Ovary (tissue), 7 donors: ENCODE measurements at regions not wholly inside any gene's neighbourhood (a gene's known extent, or its start where the extent isn't known, plus 50 kb on each side); places are given as distances from the start of the nearest gene placed in this dataset.

ENCODE experiments used
- DNase-seq, 5 donors: peaks; one replicate each; pipeline ENCODE4 v3.0.0-alpha.2; 2019 to 2020
- H3K27ac ChIP-seq, 2 donors: fragments of 200-600 bp; one replicate each; pipeline versions ENCODE4 v1.5.1 to v1.8.0; 2019 to 2022
- H3K27me3 ChIP-seq: fragments of 200-600 bp; one replicate; pipeline ENCODE4 v1.8.0; 2022
- H3K36me3 ChIP-seq: fragments of 200-600 bp; sonication (generic); one replicate; pipeline ENCODE4 v1.5.1; 2019
- H3K4me1 ChIP-seq: one replicate; pipeline ENCODE4 v1.8.1; 2013; ENCODE audit warnings: mild to moderate bottlenecking, moderate library complexity; ENCODE audit not compliant: insufficient read depth
- H3K4me3 ChIP-seq: fragments of 200-600 bp; sonication (generic); one replicate; pipeline ENCODE4 v1.5.1; 2017
- H3K9me3 ChIP-seq, 2 donors: fragments of 200-600 bp in 1 of 2; sonication (generic) in 1 of 2; one replicate each; pipeline versions ENCODE4 v1.5.1 to v1.8.1; 2013 to 2019; ENCODE audit warnings: mild to moderate bottlenecking in 1 of 2, moderate library complexity in 1 of 2
- EP300 ChIP-seq: sonication (generic); formaldehyde crosslinking; IDR thresholded peaks from one replicate; pipeline ENCODE4 v1.6.1; 2017; ENCODE audit warnings: antibody characterized with exemption
- POLR2A ChIP-seq: fragments of 450-650 bp; IDR thresholded peaks from one replicate; pipeline ENCODE4 v1.6.1; 2017; ENCODE audit warnings: antibody characterized with exemption, mild to moderate bottlenecking, moderate library complexity
- WGBS, 3 donors: extraction: QIAGEN DNeasy Blood & Tissue Kit in 1 of 3; methylation state at CpG; one replicate each; pipeline versions ENCODE4 v1.1.5 to v1.1.7; 2013 to 2017; 5-methylcytosine and 5-hydroxymethylcytosine counted together
- intact Hi-C, 4 donors: fragments of 100-400 bp; cut with DNase I; formaldehyde crosslinking; loops; one replicate each; pipeline versions ENCODE4 v1.11.0 to v1.15.1; 2022 to 2023
- TF ChIP-seq, protein P1 (sequence below), 3 donors: fragments of 450-650 bp in 2 of 3; fragments of 200-600 bp in 1 of 3; IDR thresholded peaks; one replicate each; pipeline versions ENCODE4 v1.5.1 to v1.8.0; 2016 to 2022; ENCODE audit warnings: antibody characterized with exemption in 3 of 3, mild to moderate bottlenecking in 1 of 3
- donor health status: DM: no; HTN: no; CAD: no; lungs with moderate emphysema.
- donor health status: DM: no; HTN: no; CAD: no.
- donor health status: Bipolar disorder and iron deficiency.
- donor health status: DM: no; HTN: no; CAD: no.
- donor health status: DM: yes; HTN: yes; CAD: no.

DNA sequence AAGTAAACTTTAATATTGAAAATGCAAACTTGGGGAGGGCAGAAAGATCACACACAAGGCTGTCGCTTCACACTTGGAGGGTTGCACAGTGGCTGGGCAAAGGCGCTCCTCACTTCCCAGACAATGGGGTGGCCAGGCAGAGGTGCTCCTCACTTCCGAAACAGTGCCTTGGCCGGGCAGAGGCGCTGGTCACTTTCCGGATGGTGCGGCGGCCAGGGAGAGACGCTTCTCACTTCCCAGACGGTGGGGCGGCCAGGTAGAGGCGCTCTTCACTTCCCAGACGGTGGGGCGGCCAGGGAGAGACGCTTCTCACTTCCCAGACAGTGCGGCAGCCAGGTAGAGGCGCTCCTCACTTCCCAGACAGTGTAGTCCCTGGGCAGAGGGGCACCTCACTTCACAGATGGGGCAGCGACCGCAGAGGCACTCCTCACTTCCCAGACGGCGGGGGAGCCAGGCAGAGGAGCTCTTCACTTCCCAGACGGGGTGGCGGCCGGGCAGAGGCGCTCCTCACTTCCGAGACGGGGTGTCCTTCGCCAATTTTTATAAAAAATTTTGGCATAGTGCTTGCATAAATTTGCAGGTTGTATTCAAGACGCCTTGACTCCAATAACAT, 140.8 kb upstream of the PZP start:
- intact Hi-C loops, result no loop called here
- peaks cover 2% of the 10 kb centered on the region for H3K4me1 ChIP-seq
- no peaks in the 10 kb centered on the region for H3K9me3 ChIP-seq
- no peaks in the 10 kb centered on the region for H3K27me3 ChIP-seq
- TF ChIP-seq, protein P1, sequence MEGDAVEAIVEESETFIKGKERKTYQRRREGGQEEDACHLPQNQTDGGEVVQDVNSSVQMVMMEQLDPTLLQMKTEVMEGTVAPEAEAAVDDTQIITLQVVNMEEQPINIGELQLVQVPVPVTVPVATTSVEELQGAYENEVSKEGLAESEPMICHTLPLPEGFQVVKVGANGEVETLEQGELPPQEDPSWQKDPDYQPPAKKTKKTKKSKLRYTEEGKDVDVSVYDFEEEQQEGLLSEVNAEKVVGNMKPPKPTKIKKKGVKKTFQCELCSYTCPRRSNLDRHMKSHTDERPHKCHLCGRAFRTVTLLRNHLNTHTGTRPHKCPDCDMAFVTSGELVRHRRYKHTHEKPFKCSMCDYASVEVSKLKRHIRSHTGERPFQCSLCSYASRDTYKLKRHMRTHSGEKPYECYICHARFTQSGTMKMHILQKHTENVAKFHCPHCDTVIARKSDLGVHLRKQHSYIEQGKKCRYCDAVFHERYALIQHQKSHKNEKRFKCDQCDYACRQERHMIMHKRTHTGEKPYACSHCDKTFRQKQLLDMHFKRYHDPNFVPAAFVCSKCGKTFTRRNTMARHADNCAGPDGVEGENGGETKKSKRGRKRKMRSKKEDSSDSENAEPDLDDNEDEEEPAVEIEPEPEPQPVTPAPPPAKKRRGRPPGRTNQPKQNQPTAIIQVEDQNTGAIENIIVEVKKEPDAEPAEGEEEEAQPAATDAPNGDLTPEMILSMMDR (IDR thresholded peaks at IDR 0.05), result no peak
- TF ChIP-seq POLR2A, result no peak
- TF ChIP-seq EP300, result no peak
- H3K4me3 ChIP-seq, result no peak overlapping the region
- H3K27ac ChIP-seq, result no peak overlapping the region
- DNase-seq, result no peak
- no peaks in the 10 kb centered on the region for H3K36me3 ChIP-seq
- 91 to 96% (median 93%) methylated on average over 28 to 29 of the region's 29 CpGs for WGBS, 3 donors

DNA sequence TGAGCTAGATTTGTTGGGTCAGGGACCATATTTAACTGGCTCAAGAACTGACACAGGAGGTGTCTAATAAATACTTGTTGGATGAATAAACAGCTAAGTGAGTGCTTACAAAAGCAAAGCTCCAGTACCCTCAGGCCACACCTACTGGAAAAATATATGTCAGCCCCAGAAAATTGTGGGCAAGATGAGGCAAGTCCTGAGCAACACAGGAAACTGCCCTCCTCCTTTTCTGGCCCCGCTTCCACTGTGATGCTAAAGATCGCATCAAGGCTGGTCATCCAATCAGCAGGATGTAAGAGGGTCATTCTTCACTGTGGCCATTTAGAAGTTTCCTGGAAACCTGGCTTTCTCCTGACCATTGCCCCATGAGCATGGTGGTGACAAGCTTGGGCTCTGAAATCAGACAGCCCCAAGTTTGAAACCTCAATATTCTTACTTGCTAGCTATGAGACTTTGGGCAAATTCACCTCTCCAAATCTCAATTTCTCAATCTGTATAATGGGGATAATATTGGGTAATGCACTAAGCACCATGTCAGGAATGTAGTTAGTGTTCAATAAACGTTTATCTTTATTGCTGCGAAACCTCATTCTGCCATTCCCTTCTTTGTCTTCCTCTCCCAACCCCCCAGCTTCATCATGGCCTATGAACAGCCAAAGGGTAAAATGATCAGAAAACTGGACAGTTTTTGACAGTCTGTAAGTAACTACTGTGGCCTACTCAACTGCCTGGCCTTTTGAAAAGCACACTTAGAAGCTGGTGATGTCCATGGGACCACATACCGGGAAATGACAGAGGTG, 139.3 kb upstream of the PZP start:
- Histone ChIP-seq H3K36me3 (no peaks in the 10 kb centered on the region), H3K4me1 (peaks cover 3% of the 10 kb centered on the region), H3K9me3 (no peaks in the 10 kb centered on the region), H3K27me3 (no peaks in the 10 kb centered on the region), H3K27ac (no peak overlapping the region), H3K4me3 (no peak overlapping the region)
- no peak for DNase-seq
- no peak for TF ChIP-seq EP300
- TF ChIP-seq, protein P1 (IDR thresholded peaks at IDR 0.05), result no peak
- no peak for TF ChIP-seq POLR2A
- WGBS, 3 donors, result 94% methylated on average over 5 of the region's 5 CpGs
- intact Hi-C loops, result no loop called here

GRCh38 chr12:9346866-9347327, 138.7 kb upstream of the PZP start:
- Histone ChIP-seq H3K4me3 (no peak overlapping the region), H3K4me1 (peaks cover 3% of the 10 kb centered on the region), H3K9me3 (no peaks in the 10 kb centered on the region), H3K27me3 (no peaks in the 10 kb centered on the region), H3K36me3 (no peaks in the 10 kb centered on the region), H3K27ac (no peak overlapping the region)
- intact Hi-C loops, result no loop called here
- no peak for DNase-seq
- 56 to 60% (median 59%) methylated on average over 5 of the region's 5 CpGs for WGBS, 3 donors
- TF ChIP-seq, protein P1 (IDR thresholded peaks at IDR 0.05), result no peak
- TF ChIP-seq POLR2A (no peak), EP300 (no peak)

GRCh38 chr12:9345171-9345570, 137.0 kb upstream of the PZP start:
- intact Hi-C loops, result no loop called here
- TF ChIP-seq, protein P1 (IDR thresholded peaks at IDR 0.05), result no peak
- TF ChIP-seq EP300 (no peak), POLR2A (no peak)
- no peaks in the 10 kb centered on the region for H3K36me3 ChIP-seq
- no peak overlapping the region for H3K4me3 ChIP-seq
- no peaks in the 10 kb centered on the region for H3K9me3 ChIP-seq
- peaks cover 1% of the 10 kb centered on the region for H3K4me1 ChIP-seq
- no peak overlapping the region for H3K27ac ChIP-seq
- no peaks in the 10 kb centered on the region for H3K27me3 ChIP-seq
- no peak for DNase-seq
